ENCODE measurements at regions not wholly inside any gene's neighbourhood (a gene's known extent, or its start where the extent isn't known, plus 50 kb on each side); places are given as distances from the start of the nearest gene placed in this dataset.

DNA sequence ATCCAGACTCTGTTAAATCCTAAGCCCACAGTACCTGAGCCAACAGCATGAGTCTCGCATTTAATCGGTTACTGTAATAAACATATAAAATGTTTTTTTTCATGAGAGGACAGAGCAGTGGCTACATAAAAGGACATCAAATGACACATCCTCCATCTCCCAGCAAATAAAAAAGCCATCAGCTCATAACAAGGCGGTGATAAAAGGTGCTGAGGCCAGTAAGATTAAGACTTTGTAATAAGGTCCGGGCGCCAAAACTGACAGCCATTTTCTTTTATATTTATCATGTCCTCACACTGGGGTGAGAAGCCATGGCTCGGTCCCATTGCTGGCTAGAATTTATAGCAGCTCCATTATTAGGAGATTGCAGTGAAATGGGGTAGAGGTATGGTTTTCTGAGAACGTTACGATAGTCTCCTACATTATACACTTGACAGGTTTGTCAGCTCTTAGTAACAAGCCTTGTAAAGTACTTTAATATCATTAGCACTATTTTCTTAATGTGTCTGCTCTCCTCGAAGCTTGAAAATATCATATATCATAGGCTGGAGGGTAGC is 977.8 kb upstream of the NR2F2 start:
- DNase-seq (ENCODE audit: low read depth) = no peak
- no peak overlapping the region for H3K4me3 ChIP-seq (ENCODE audit: low read length)
- TF ChIP-seq, protein P1, sequence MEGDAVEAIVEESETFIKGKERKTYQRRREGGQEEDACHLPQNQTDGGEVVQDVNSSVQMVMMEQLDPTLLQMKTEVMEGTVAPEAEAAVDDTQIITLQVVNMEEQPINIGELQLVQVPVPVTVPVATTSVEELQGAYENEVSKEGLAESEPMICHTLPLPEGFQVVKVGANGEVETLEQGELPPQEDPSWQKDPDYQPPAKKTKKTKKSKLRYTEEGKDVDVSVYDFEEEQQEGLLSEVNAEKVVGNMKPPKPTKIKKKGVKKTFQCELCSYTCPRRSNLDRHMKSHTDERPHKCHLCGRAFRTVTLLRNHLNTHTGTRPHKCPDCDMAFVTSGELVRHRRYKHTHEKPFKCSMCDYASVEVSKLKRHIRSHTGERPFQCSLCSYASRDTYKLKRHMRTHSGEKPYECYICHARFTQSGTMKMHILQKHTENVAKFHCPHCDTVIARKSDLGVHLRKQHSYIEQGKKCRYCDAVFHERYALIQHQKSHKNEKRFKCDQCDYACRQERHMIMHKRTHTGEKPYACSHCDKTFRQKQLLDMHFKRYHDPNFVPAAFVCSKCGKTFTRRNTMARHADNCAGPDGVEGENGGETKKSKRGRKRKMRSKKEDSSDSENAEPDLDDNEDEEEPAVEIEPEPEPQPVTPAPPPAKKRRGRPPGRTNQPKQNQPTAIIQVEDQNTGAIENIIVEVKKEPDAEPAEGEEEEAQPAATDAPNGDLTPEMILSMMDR (conservative IDR thresholded peaks at IDR 0.05; ENCODE audit: low read length) = no peak

DNA sequence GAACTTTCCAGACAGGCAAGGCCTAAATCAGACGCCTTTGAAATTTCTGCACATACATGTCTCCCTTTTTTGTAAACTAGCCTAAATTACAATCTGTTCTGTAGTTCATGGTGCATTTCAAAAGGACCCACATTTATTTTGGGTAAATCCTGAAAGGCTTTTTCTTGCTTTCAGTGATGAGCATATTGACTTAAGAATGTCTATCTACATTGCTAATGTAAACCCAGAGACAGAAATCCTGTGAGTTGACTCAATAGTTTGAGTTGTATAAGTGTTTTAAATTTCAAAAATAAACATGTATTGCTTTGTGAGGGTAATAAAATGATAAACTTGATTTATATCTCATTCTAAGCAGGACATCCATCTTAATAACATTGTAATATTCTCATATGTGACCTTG is 977.0 kb upstream of the NR2F2 start:
- H3K4me3 ChIP-seq (ENCODE audit: low read length) = no peak overlapping the region
- no peak for DNase-seq (ENCODE audit: low read depth)
- TF ChIP-seq, protein P1 (conservative IDR thresholded peaks at IDR 0.05; ENCODE audit: low read length) = no peak

DNA sequence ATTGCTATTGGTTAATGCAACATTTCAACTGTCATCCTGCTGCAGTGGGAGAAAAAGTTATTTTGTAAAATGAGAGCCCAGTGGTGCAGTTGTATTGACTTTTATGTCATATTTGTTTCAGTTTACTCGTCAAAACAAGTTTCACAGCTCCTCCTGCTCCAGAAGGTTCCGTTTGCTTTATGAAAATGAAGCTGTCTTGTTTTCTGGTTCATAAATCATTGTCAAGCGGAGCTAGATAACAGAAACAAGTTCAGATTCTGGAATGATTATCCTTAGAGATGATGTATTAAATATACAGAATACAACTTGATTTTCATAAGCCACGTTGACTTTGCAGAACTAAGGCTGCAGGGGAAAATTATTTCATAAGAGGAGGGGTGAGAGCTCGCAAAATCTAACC is 970.5 kb upstream of the NR2F2 start:
- H3K4me3 ChIP-seq (ENCODE audit: low read length) = no peak overlapping the region
- no peak for DNase-seq (ENCODE audit: low read depth)
- TF ChIP-seq, protein P1 (conservative IDR thresholded peaks at IDR 0.05; ENCODE audit: low read length) = no peak

DNA sequence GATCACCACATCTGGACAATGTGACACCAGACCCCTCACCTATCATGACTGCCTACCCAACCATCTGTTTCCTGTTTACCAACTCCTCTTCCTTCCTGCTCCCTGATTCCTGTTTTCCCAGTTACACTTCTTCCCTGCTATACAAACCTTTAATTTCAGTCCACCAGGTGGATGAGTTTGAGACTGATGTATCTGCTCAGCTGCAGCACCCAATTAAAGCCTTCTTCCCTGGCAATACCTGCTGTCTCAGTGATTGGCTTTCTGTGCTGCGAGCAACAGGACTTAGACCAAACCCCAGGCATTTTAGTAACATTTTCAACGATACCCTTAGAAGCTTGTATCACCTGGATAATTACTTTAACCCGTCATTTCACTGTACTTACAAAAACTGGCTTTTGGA is 968.2 kb upstream of the NR2F2 start:
- no peak for DNase-seq (ENCODE audit: low read depth)
- TF ChIP-seq, protein P1 (conservative IDR thresholded peaks at IDR 0.05; ENCODE audit: low read length) = no peak
- no peak overlapping the region for H3K4me3 ChIP-seq (ENCODE audit: low read length)

DNA sequence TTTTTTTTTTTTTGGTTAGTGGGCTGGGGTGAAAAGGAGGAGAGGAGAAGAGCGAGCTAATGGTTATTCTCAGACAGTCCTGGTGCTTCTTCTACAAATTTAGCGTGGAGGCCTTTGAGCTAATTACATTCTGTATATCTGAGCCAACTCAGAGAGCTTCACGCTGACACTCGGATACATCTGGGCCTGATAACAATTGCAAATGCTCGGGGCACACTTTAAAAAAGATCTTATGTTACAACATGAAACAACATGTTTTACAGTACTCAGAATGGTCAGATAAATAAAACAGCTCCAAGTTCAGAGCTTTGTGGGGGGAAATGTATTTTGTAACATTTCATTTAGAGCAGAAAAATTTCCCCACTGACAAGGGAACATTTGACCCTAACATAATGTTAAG is 966.9 kb upstream of the NR2F2 start:
- TF ChIP-seq, protein P1 (conservative IDR thresholded peaks at IDR 0.05; ENCODE audit: low read length) = no peak
- no peak overlapping the region for H3K4me3 ChIP-seq (ENCODE audit: low read length)
- no peak for DNase-seq (ENCODE audit: low read depth)

DNA sequence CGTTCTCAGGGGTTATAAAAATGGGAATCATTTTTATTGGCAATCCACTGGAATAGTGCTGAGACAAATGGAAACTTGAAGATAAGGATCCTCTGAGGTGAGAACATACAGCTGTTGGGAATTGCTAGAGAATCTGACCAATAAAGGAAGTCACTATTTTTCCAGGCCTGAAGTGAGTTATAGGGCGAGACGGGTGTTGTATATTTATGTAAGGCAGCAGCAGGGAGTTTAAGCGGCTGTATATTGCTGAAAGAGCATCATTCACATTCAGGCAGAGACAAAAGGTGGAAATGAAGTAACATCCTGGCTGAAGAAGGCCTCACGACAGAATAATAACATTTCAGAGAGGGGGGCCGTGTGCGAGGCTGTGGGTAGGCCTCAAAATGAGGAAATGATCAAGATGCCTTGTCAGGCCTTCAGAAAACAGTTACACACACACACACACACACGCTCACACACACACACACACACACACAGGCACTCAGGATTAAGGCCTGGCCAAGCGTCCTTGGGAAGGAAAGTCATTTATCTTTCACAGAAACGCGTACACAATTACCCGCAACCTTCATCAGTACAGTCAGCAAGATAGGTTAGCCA is 964.9 kb upstream of the NR2F2 start:
- TF ChIP-seq, protein P1 (conservative IDR thresholded peaks at IDR 0.05; ENCODE audit: low read length) = no peak
- no peak overlapping the region for H3K4me3 ChIP-seq (ENCODE audit: low read length)
- no peak for DNase-seq (ENCODE audit: low read depth)

DNA sequence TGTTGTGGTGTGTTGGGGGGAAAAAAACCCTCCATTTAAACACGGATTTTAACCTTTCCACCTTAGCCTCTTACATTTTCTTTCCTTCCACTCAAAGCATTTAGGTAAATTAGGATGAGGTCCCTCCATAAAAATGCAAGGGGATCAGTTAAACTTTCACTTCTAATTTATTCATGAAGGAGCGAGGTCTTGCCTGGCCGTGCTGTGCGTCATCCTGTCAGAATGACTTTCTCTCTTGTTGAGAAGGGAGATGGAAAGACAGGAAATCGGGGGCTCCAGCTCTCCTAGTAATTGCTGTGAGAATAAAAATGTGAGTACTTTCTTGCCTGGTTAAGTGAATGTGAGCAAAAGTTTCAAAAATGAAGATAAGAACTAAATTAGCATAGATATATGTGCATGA is 962.3 kb upstream of the NR2F2 start:
- DNase-seq (ENCODE audit: low read depth) = no peak
- no peak overlapping the region for H3K4me3 ChIP-seq (ENCODE audit: low read length)
- TF ChIP-seq, protein P1 (conservative IDR thresholded peaks at IDR 0.05; ENCODE audit: low read length) = no peak

Data from AG10803 (cell line).